GM12864 (cell line): ENCODE measurements at regions not wholly inside any gene's neighbourhood (a gene's known extent, or its start where the extent isn't known, plus 50 kb on each side); places are given as distances from the start of the nearest gene placed in this dataset.

Source experiments
- DNase-seq: peaks from one replicate; pipeline ENCODE4 v3.0.0-alpha.2; 2011; ENCODE audit warnings: low read depth
- H3K4me3 ChIP-seq: 2 replicates; pipeline ENCODE4 v1.5.1; 2011; ENCODE audit warnings: mild to moderate bottlenecking, low read depth, low read length, control low read depth
- CTCF ChIP-seq: IDR thresholded peaks from 2 replicates; pipeline ENCODE4 v1.5.1; 2011; ENCODE audit warnings: low read depth, mild to moderate bottlenecking, moderate library complexity, low read length, control low read depth, inconsistent platforms; ENCODE audit errors: missing control alignments

- no peak overlapping the region for H3K4me3 ChIP-seq
- no peak for TF ChIP-seq CTCF
- no peak for DNase-seq
These were observed 234.0 kb downstream of the NR2F2 start for GRCh38 chr15:96564546-96564945.

GRCh38 chr15:96565266-96565665 is 234.8 kb downstream of the NR2F2 start:
- TF ChIP-seq CTCF = no peak
- H3K4me3 ChIP-seq = no peak overlapping the region

GRCh38 chr15:96574782-96575181 is 244.3 kb downstream of the NR2F2 start:
- no peak for TF ChIP-seq CTCF
- no peak overlapping the region for H3K4me3 ChIP-seq
- no peak for DNase-seq

More at GRCh38 chr15:96565266-96565665, 234.8 kb downstream of the NR2F2 start:
- DNase-seq = no peak

- TF ChIP-seq CTCF = no peak
- DNase-seq = no peak
These were observed 246.1 kb downstream of the NR2F2 start for GRCh38 chr15:96576596-96576995.

GRCh38 chr15:96578393-96578792 is 247.9 kb downstream of the NR2F2 start:
- DNase-seq = no peak
- TF ChIP-seq CTCF = no peak
- H3K4me3 ChIP-seq = no peak overlapping the region

More at GRCh38 chr15:96576596-96576995, 246.1 kb downstream of the NR2F2 start:
- H3K4me3 ChIP-seq = no peak overlapping the region

- no peak overlapping the region for H3K4me3 ChIP-seq
- no peak for TF ChIP-seq CTCF
- DNase-seq = no peak
These were observed 250.9 kb downstream of the NR2F2 start for GRCh38 chr15:96581371-96581770.

- no peak for DNase-seq
- no peak overlapping the region for H3K4me3 ChIP-seq
- TF ChIP-seq CTCF = no peak
These were observed 252.0 kb downstream of the NR2F2 start for GRCh38 chr15:96582473-96582872.
